ENCODE measurements at regions not wholly inside any gene's neighbourhood (a gene's known extent, or its start where the extent isn't known, plus 50 kb on each side); places are given as distances from the start of the nearest gene placed in this dataset.

- Histone ChIP-seq H3K36me3 (ENCODE audit: insufficient read depth) (no peaks in the 10 kb centered on the region), H3K27ac (ENCODE audit: low read depth) (no peak overlapping the region), H3K4me1 (ENCODE audit: insufficient read depth) (no peaks in the 10 kb centered on the region), H3K4me3 (ENCODE audit: low read depth, low read length) (no peak overlapping the region)
- WGBS, result 95% methylated on average over 1 of the region's 1 CpG
- no peak for DNase-seq (ENCODE audit: extremely low spot score)
Measured at GRCh38 chr10:88113232-88113631, 249.8 kb downstream of the PTEN start.

- Histone ChIP-seq H3K4me3 (ENCODE audit: low read depth, low read length) (no peak overlapping the region), H3K27ac (ENCODE audit: low read depth) (no peak overlapping the region), H3K36me3 (ENCODE audit: insufficient read depth) (no peaks in the 10 kb centered on the region), H3K4me1 (ENCODE audit: insufficient read depth) (no peaks in the 10 kb centered on the region)
- WGBS, result 95% methylated on average over 2 of the region's 2 CpGs
- DNase-seq (ENCODE audit: extremely low spot score), result no peak
Measured at GRCh38 chr10:88113657-88114272, 250.3 kb downstream of the PTEN start.

- H3K4me3 ChIP-seq (ENCODE audit: low read depth, low read length), result no peak overlapping the region
- no peaks in the 10 kb centered on the region for H3K36me3 ChIP-seq (ENCODE audit: insufficient read depth)
- DNase-seq (ENCODE audit: extremely low spot score), result no peak
- 81% methylated on average over 7 of the region's 7 CpGs for WGBS
- H3K27ac ChIP-seq (ENCODE audit: low read depth), result no peak overlapping the region
- H3K4me1 ChIP-seq (ENCODE audit: insufficient read depth), result no peaks in the 10 kb centered on the region
Measured at GRCh38 chr10:88114368-88114767, 250.9 kb downstream of the PTEN start.

- peak; percentile 33 for DNase-seq (ENCODE audit: extremely low spot score)
- Histone ChIP-seq H3K4me1 (ENCODE audit: insufficient read depth) (no peaks in the 10 kb centered on the region), H3K36me3 (ENCODE audit: insufficient read depth) (no peaks in the 10 kb centered on the region), H3K4me3 (ENCODE audit: low read depth, low read length) (no peak overlapping the region), H3K27ac (ENCODE audit: low read depth) (no peak overlapping the region)
- WGBS, result 77% methylated on average over 3 of the region's 3 CpGs
Measured at GRCh38 chr10:88115407-88115806, 252.0 kb downstream of the PTEN start.

GRCh38 chr10:88115968-88116367, 252.5 kb downstream of the PTEN start:
- 76% methylated on average over 1 of the region's 1 CpG for WGBS
- H3K27ac ChIP-seq (ENCODE audit: low read depth), result no peak overlapping the region
- DNase-seq (ENCODE audit: extremely low spot score), result no peak
- H3K4me1 ChIP-seq (ENCODE audit: insufficient read depth), result no peaks in the 10 kb centered on the region
- H3K36me3 ChIP-seq (ENCODE audit: insufficient read depth), result no peaks in the 10 kb centered on the region
- no peak overlapping the region for H3K4me3 ChIP-seq (ENCODE audit: low read depth, low read length)

GRCh38 chr10:88116481-88116880, 253.1 kb downstream of the PTEN start:
- H3K27ac ChIP-seq (ENCODE audit: low read depth), result no peak overlapping the region
- WGBS, result 96% methylated on average over 2 of the region's 2 CpGs
- H3K4me1 ChIP-seq (ENCODE audit: insufficient read depth), result no peaks in the 10 kb centered on the region
- H3K36me3 ChIP-seq (ENCODE audit: insufficient read depth), result no peaks in the 10 kb centered on the region
- no peak overlapping the region for H3K4me3 ChIP-seq (ENCODE audit: low read depth, low read length)
- DNase-seq (ENCODE audit: extremely low spot score), result no peak

GRCh38 chr10:88116971-88117626, 253.7 kb downstream of the PTEN start:
- H3K27ac ChIP-seq (ENCODE audit: low read depth), result no peak overlapping the region
- DNase-seq (ENCODE audit: extremely low spot score), result no peak
- no peaks in the 10 kb centered on the region for H3K4me1 ChIP-seq (ENCODE audit: insufficient read depth)
- H3K4me3 ChIP-seq (ENCODE audit: low read depth, low read length), result no peak overlapping the region
- no peaks in the 10 kb centered on the region for H3K36me3 ChIP-seq (ENCODE audit: insufficient read depth)
- 90% methylated on average over 7 of the region's 7 CpGs for WGBS

- H3K4me1 ChIP-seq (ENCODE audit: insufficient read depth), result no peaks in the 10 kb centered on the region
- 92% methylated on average over 4 of the region's 4 CpGs for WGBS
- DNase-seq (ENCODE audit: extremely low spot score), result no peak
- no peak overlapping the region for H3K4me3 ChIP-seq (ENCODE audit: low read depth, low read length)
- H3K27ac ChIP-seq (ENCODE audit: low read depth), result no peak overlapping the region
- H3K36me3 ChIP-seq (ENCODE audit: insufficient read depth), result no peaks in the 10 kb centered on the region
Measured at GRCh38 chr10:88117869-88118632, 254.6 kb downstream of the PTEN start.

GRCh38 chr10:88118729-88119128, 255.3 kb downstream of the PTEN start:
- no peak overlapping the region for H3K27ac ChIP-seq (ENCODE audit: low read depth)
- WGBS, result 91% methylated on average over 4 of the region's 4 CpGs

GRCh38 chr10:88119160-88119559, 255.7 kb downstream of the PTEN start:
- DNase-seq (ENCODE audit: extremely low spot score), result no peak
- H3K4me1 ChIP-seq (ENCODE audit: insufficient read depth), result no peaks in the 10 kb centered on the region
- H3K36me3 ChIP-seq (ENCODE audit: insufficient read depth), result no peaks in the 10 kb centered on the region
- WGBS, result 74% methylated on average over 2 of the region's 2 CpGs
- no peak overlapping the region for H3K27ac ChIP-seq (ENCODE audit: low read depth)
- H3K4me3 ChIP-seq (ENCODE audit: low read depth, low read length), result no peak overlapping the region

More at GRCh38 chr10:88118729-88119128, 255.3 kb downstream of the PTEN start:
- no peaks in the 10 kb centered on the region for H3K4me1 ChIP-seq (ENCODE audit: insufficient read depth)
- no peak overlapping the region for H3K4me3 ChIP-seq (ENCODE audit: low read depth, low read length)
- no peaks in the 10 kb centered on the region for H3K36me3 ChIP-seq (ENCODE audit: insufficient read depth)
- DNase-seq (ENCODE audit: extremely low spot score), result no peak

GRCh38 chr10:88120075-88120474, 256.6 kb downstream of the PTEN start:
- H3K36me3 ChIP-seq (ENCODE audit: insufficient read depth), result no peaks in the 10 kb centered on the region
- no peak overlapping the region for H3K4me3 ChIP-seq (ENCODE audit: low read depth, low read length)
- no peaks in the 10 kb centered on the region for H3K4me1 ChIP-seq (ENCODE audit: insufficient read depth)
- H3K27ac ChIP-seq (ENCODE audit: low read depth), result no peak overlapping the region
- WGBS, result 74% methylated on average over 8 of the region's 8 CpGs
- no peak for DNase-seq (ENCODE audit: extremely low spot score)

GRCh38 chr10:88120599-88121333, 257.3 kb downstream of the PTEN start:
- WGBS, result 82% methylated on average over 5 of the region's 5 CpGs
- no peaks in the 10 kb centered on the region for H3K4me1 ChIP-seq (ENCODE audit: insufficient read depth)
- H3K36me3 ChIP-seq (ENCODE audit: insufficient read depth), result no peaks in the 10 kb centered on the region
- DNase-seq (ENCODE audit: extremely low spot score), result no peak
- H3K27ac ChIP-seq (ENCODE audit: low read depth), result no peak overlapping the region
- no peak overlapping the region for H3K4me3 ChIP-seq (ENCODE audit: low read depth, low read length)

GRCh38 chr10:88121361-88121760, 257.9 kb downstream of the PTEN start:
- H3K27ac ChIP-seq (ENCODE audit: low read depth), result no peak overlapping the region
- no peak for DNase-seq (ENCODE audit: extremely low spot score)
- no peak overlapping the region for H3K4me3 ChIP-seq (ENCODE audit: low read depth, low read length)
- H3K4me1 ChIP-seq (ENCODE audit: insufficient read depth), result no peaks in the 10 kb centered on the region
- no peaks in the 10 kb centered on the region for H3K36me3 ChIP-seq (ENCODE audit: insufficient read depth)
- 87% methylated on average over 6 of the region's 6 CpGs for WGBS

Measured in urinary bladder (tissue), 3 donors.